Loucy (cell line): ENCODE measurements at regions not wholly inside any gene's neighbourhood (a gene's known extent, or its start where the extent isn't known, plus 50 kb on each side); places are given as distances from the start of the nearest gene placed in this dataset.

Source experiments
- H2AFZ ChIP-seq: fragments of 200-600 bp; sonication (generic); 2 replicates; pipeline ENCODE4 v1.6.0; 2016; ENCODE audit warnings: antibody characterized with exemption, mild to moderate bottlenecking, low read length, moderate library complexity
- H3F3A ChIP-seq: fragments of 200-600 bp; 2 replicates; pipeline ENCODE4 v1.6.0; 2016; ENCODE audit warnings: antibody characterized with exemption, low read depth, mild to moderate bottlenecking
- H3K27me3 ChIP-seq: fragments of 200-600 bp; sonication (generic); 2 replicates; pipeline ENCODE4 v1.6.1; 2014; ENCODE audit warnings: low read length, mild to moderate bottlenecking; ENCODE audit not compliant: insufficient read depth, poor library complexity, severe bottlenecking
- H3K36me3 ChIP-seq: fragments of 200-600 bp; sonication (generic); 2 replicates; pipeline ENCODE4 v1.6.1; 2016; ENCODE audit warnings: low read length; ENCODE audit not compliant: insufficient read depth
- H3K4me1 ChIP-seq: fragments of 200-600 bp; sonication (generic); 2 replicates; pipeline ENCODE4 v1.5.1; 2014; ENCODE audit warnings: low read length, mild to moderate bottlenecking; ENCODE audit not compliant: insufficient read depth, poor library complexity, severe bottlenecking
- H3K4me2 ChIP-seq: fragments of 200-600 bp; sonication (generic); 2 replicates; pipeline ENCODE4 v1.6.0; 2014; ENCODE audit warnings: antibody characterized with exemption, low read length, low read depth, mild to moderate bottlenecking; ENCODE audit not compliant: poor library complexity, severe bottlenecking
- H3K4me3 ChIP-seq: fragments of 200-600 bp; sonication (generic); 2 replicates; pipeline ENCODE4 v1.5.1; 2014; ENCODE audit warnings: low read length, mild to moderate bottlenecking, mixed read lengths; ENCODE audit not compliant: poor library complexity, severe bottlenecking
- H3K79me2 ChIP-seq: fragments of 200-600 bp; sonication (generic); 2 replicates; pipeline ENCODE4 v1.6.1; 2014; ENCODE audit warnings: low read length; ENCODE audit not compliant: insufficient read depth
- H3K9ac ChIP-seq: fragments of 200-600 bp; sonication (generic); 2 replicates; pipeline ENCODE4 v1.6.0; 2014; ENCODE audit warnings: mild to moderate bottlenecking, low read depth, low read length, moderate library complexity; ENCODE audit not compliant: poor library complexity, severe bottlenecking
- H3K9me2 ChIP-seq: fragments of 200-600 bp; sonication (generic); replicated peaks from 2 replicates; pipeline ENCODE4 v1.6.1; 2016; ENCODE audit warnings: low read depth, low read length, mixed read lengths
- H3K9me3 ChIP-seq: fragments of 200-600 bp; sonication (generic); 2 replicates; pipeline ENCODE4 v1.6.1; 2014; ENCODE audit warnings: mild to moderate bottlenecking, antibody characterized with exemption, low read length, low read depth; ENCODE audit not compliant: insufficient read depth
- H4K20me1 ChIP-seq: fragments of 200-600 bp; sonication (generic); 2 replicates; pipeline ENCODE4 v1.6.0; 2014; ENCODE audit warnings: antibody characterized with exemption, low read length, mild to moderate bottlenecking; ENCODE audit not compliant: insufficient read depth, poor library complexity, severe bottlenecking
- EZH2phosphoT487 ChIP-seq: fragments of 200-600 bp; IDR thresholded peaks from 2 replicates; pipeline ENCODE4 v1.6.1; 2018; ENCODE audit warnings: antibody characterized with exemption, mild to moderate bottlenecking, moderate library complexity, borderline replicate concordance
- TF ChIP-seq, protein P1 (sequence below): fragments of 200-600 bp; sonication (generic); conservative IDR thresholded peaks from 2 replicates; pipeline ENCODE4 v1.5.1; 2014; ENCODE audit warnings: mild to moderate bottlenecking, antibody characterized with exemption, low read length

DNA sequence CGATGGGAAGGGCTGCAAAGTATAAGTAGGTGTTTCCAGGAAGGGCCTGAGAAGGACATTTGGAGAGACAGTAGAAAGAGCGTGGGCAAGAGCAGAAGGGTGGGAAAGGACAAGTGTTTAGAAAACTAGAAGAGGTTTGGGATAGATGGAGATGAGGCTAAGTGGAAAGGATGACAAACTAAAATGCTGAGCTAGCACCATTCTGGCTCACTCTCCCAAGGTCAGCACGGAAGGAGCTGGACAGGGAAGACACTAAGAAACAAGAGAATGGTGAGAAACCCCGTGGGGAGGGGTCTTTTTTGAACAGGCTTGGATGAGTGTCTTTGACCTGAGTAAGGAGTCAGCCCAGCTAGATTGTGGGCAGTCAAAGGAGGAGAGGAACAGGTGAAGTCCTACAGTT lies 286.0 kb downstream of the CDK5RAP2 start:
- TF ChIP-seq, protein P1, sequence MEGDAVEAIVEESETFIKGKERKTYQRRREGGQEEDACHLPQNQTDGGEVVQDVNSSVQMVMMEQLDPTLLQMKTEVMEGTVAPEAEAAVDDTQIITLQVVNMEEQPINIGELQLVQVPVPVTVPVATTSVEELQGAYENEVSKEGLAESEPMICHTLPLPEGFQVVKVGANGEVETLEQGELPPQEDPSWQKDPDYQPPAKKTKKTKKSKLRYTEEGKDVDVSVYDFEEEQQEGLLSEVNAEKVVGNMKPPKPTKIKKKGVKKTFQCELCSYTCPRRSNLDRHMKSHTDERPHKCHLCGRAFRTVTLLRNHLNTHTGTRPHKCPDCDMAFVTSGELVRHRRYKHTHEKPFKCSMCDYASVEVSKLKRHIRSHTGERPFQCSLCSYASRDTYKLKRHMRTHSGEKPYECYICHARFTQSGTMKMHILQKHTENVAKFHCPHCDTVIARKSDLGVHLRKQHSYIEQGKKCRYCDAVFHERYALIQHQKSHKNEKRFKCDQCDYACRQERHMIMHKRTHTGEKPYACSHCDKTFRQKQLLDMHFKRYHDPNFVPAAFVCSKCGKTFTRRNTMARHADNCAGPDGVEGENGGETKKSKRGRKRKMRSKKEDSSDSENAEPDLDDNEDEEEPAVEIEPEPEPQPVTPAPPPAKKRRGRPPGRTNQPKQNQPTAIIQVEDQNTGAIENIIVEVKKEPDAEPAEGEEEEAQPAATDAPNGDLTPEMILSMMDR: no peak

DNA sequence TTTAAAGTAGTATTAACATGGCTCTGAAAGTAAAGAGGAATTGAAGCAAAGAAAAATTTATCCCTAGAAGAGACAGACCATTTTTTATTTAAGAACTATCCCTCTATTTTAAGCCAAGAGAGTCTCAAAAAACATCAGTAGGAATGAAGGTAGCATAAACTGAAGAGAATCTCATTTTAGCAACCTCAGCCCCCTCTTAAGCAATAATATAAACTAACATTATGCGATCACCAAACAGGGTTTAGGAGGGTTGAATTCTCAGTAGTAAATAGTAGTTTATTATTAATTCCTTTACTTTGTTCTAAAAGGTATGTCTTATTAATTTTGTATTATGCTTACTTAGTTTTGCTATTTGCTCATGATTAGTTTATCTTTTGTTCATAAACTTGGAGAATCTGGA lies 287.4 kb downstream of the CDK5RAP2 start:
- Histone ChIP-seq H3K9me3 (no peaks in the 10 kb centered on the region; the same call in 1 of the 2 replicates), H2AFZ (no peak overlapping the region), H4K20me1 (no peaks in the 10 kb centered on the region), H3K4me1 (no peaks in the 10 kb centered on the region), H3K79me2 (no peaks in the 10 kb centered on the region), H3K4me2 (no peak overlapping the region), H3K9me2 (no peaks in the 10 kb centered on the region), H3K36me3 (no peaks in the 10 kb centered on the region), H3F3A (no peaks in the 10 kb centered on the region), H3K27me3 (no peaks in the 10 kb centered on the region), H3K4me3 (no peak overlapping the region), H3K9ac (no peak overlapping the region)
- no peak for TF ChIP-seq EZH2phosphoT487
- TF ChIP-seq, protein P1: no peak

More for the DNA sequence above, 286.0 kb downstream of the CDK5RAP2 start:
- Histone ChIP-seq H3F3A (no peaks in the 10 kb centered on the region), H3K4me1 (no peaks in the 10 kb centered on the region), H3K4me2 (no peak overlapping the region), H3K9me2 (no peaks in the 10 kb centered on the region), H3K27me3 (no peaks in the 10 kb centered on the region), H3K79me2 (no peaks in the 10 kb centered on the region), H3K36me3 (no peaks in the 10 kb centered on the region), H3K4me3 (no peak overlapping the region), H4K20me1 (no peaks in the 10 kb centered on the region), H3K9me3 (no peaks in the 10 kb centered on the region; the same call in 1 of the 2 replicates), H3K9ac (no peak overlapping the region), H2AFZ (no peak overlapping the region)

DNA sequence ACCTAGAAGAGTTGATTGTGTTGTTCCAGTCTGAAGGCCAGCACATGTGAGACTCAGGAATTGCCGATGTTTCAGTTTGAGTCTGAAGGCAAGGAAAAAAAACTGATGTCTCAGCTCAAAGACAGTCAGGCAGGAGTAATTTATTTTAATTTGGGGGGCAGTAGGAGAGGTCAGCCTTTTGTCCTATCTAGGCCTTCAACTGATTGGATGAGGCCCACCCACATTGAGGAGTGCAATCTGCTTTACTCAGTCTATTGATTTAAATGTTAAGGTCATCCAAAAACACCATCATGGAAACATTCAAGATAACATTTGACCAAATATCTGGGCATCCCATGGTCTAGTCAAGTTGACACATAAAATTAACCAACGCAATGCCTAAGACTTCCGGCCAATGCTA lies 288.9 kb downstream of the CDK5RAP2 start:
- Histone ChIP-seq H3K9ac (no peak overlapping the region), H3F3A (no peaks in the 10 kb centered on the region), H3K36me3 (no peaks in the 10 kb centered on the region), H3K4me2 (no peak overlapping the region), H3K9me3 (no peaks in the 10 kb centered on the region; the same call in 1 of the 2 replicates), H3K4me3 (no peak overlapping the region), H4K20me1 (no peaks in the 10 kb centered on the region), H3K4me1 (no peaks in the 10 kb centered on the region), H3K27me3 (no peaks in the 10 kb centered on the region), H2AFZ (no peak overlapping the region), H3K79me2 (no peaks in the 10 kb centered on the region), H3K9me2 (no peaks in the 10 kb centered on the region)
- TF ChIP-seq EZH2phosphoT487: no peak
- TF ChIP-seq, protein P1: no peak
